ENCODE measurements at regions not wholly inside any gene's neighbourhood (a gene's known extent, or its start where the extent isn't known, plus 50 kb on each side); places are given as distances from the start of the nearest gene placed in this dataset.

DNA sequence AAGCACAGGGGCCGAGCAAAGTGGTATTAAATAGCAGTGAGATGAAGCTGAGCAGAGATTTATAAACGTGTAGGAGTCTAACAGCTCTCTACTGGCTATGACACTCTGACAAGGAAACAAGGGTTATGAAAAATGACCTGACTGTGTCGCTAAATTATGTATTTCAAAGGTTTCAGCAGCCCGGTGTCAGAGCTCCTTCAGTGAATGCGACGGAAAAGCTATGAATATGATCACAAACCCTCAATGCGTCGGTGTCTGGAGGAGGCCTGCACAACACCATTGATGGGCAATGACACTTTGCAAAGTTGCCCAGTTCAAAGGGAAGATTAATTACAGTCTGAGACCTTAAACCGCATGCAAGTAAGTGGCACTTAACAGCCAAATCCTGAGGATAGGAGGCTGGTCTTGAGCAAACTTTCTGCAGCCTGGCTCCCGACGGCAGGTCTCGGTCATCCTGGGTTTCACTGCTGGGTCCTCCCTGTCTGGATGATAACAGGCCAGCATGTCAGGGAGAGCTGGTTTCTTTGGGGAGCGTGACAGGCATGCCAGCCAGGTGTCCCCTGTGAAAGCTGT lies 615.1 kb upstream of the SALL3 start:
- no peak for DNase-seq (ENCODE audit: low spot score)

DNA sequence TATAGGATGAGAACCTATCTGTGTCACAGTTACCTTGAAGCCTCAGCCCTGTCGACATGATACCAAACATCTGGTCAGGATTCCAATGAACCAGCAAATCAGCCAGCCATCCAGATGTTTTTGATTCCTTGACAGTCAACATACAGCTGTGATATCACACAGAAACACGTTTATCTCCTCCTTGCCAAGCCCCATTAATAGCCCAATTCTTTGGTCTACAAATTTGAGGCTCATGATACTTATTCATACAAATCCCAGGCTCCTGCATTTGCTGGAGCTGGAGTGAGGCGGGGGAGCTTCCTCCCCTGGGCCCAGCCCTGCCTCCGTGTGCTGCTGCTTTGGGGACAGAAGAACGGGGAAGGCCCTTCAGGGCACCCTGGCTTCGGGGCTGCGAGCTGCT lies 611.6 kb upstream of the SALL3 start:
- no peak for DNase-seq (ENCODE audit: low spot score)

DNA sequence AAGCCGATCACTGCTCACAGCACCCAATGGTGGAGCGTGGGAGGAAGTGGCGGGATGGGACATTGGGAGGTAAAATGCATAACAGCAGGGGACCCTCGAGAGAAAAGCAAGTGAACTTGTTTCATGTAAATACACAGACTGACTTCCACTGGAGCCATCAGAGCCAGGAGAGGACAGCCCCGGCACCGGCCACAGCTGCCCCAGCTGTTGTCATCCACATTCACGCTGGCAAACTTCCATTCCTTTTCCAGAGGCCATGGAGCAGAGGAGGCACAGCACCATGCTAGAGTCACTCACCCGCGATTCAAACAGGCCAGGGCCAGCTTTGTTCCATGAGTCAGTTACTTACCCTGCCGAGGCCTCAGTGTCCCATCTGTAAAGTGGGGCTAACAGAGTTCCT lies 610.9 kb upstream of the SALL3 start:
- DNase-seq (ENCODE audit: low spot score) = no peak

DNA sequence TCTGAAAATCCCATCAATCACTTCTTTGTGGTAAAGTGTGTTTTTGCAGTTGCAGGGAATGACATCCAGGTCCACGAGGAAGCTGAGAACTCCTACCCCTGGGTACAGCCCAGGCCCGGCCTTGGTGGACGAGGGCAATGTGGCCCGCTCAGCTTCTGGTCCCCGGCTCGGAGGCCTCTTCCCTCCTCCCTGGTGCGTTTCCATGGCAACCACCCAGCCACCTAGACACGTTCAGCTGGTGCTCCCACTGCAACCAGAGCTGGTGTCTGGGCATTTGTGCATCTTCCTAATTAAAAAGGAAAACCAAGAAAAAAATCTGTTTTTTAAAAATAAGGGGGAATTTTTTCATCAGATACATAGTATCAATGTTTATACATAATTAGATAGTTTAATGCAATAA lies 603.6 kb upstream of the SALL3 start:
- DNase-seq (ENCODE audit: low spot score) = no peak

DNA sequence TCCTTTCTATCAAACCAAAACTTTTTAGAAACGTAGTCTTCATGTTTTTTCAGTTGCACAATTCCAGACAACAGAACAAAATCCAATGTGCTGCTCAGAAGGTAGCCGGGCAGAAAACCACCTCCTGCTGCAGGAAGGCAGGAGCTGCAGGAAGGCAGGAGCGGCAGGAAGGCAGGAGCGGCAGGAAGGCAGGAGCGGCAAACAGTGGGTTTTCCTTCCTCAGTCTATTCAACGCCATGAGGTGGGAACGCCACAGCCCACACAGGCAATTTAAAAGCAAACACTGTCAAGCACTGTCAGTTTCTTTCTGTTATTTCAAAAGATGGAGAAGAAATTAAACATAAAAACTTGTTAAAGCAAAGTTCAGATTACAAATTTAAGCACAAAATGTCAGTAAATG lies 601.2 kb upstream of the SALL3 start:
- DNase-seq (ENCODE audit: low spot score) = no peak

DNA sequence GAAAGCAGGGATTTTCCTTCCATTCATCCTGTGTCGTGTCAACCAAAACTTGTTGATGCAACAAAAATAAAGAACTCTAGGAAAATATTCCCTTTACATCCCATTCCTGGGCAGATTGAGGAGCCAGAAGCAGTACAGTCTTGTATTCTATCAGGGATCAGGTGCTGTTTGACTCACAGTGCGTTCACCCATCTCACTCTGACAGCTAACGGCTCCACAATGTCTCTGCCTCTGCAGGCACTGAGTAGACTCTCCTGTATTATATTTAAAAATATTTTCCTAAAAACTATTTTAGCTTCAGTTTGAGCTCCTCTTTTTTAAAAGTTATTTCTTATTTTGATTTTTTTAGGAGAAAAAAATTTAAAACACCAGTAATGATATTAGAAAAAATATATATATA lies 600.6 kb upstream of the SALL3 start:
- no peak for DNase-seq (ENCODE audit: low spot score)

DNA sequence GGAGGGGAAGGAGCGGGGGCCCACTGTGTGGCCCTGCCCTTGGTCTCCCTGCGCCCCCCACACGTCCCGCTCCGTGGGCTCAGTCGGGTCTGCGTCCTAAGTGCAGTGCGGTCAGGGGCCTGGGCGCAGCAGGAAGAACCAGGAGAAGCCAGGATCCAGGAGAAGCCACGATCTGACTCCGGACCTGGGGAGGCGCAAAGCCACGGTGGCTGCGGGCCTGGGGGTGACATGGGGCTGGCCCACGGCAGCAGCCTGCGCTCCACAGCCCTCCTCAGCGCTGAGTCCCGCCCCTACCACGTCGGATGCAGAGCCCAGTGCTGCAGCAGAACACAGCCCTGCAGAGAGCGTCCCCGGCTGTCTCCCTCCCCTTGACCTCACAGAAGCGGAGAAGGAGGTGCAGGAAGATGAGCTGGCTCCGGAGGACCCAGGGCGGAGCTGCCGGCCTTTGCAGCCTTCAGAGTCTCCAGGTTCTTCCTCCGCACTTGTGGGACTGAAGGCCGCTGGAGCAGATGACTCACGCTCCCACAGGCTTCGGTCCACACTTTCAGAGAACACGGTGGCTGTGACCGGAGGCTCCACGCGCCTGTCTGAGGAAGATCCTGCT lies 589.2 kb upstream of the SALL3 start:
- DNase-seq (ENCODE audit: low spot score) = no peak

DNA sequence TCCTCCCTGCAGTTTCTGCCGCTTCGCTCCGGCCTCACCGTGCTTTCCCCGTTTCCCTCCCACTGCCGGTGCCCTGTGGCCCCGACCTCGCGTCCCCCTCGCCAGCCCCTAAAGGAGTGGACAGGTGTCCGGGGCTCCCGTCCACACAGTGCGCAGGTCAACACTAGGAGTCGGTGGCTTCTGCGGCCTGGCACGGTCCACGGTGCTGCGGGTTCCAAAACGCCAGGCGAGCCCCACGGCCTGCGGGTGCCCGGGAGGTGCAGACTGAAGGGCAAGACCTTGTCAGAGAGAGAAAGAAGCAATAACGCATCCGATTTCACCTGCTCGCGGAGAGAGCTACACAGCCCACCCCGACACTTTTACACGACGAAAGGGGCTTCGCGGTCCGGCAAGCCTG lies 588.7 kb upstream of the SALL3 start:
- no peak for DNase-seq (ENCODE audit: low spot score)

DNA sequence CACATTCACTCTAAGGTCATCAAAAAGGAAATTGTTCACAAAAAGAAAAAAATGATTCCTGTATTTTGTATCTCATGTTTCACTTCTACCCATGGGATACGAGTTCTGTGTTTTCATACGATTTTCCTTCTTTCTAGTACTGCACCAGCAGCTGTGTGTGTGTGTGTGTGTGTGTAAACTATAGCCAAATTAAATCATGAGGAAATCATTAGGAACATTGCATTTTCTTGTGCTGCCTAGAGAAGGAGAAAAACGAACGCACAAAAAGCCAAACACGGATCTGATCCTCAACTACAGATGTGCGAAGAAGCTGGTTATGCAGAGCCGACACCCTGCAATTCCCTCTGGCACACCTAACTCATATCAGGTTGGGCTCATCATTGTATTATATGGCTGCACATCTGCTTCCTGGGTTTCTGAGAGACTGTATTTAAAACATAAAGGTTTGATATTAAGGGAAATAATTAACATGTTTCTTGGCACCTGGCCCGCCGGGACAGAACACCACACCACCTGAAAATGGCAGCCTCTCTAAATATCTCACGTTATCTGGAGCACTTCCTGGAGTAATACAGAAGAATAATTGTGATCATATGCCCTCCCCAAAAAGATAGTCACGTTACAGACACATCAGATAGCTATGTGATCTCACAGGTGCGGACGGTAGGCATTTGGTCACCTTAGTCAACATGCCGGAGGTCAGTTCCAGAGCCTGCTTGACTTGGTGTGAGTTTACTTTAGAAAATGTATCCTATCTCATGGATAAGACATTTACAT lies 586.3 kb upstream of the SALL3 start:
- DNase-seq (ENCODE audit: low spot score) = no peak

DNA sequence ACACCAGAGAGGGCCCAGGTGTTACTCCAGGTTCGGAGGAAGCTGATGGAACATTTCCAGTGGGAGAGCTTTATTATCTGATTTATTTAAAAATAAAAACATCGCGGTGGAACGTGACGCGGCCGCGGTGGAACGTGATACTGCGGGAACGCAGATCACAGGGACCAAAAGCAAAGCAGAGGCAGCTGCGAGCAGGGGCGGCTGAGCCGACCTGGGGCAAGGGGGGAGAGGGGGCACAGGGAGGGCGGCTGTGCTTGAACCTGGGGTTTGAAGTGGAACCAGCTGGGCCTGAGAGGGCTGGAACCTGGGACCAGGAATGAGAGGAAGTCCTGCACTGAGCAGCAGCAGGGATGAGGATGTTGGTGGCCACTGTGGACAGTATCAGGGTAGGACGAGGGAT lies 583.5 kb upstream of the SALL3 start:
- DNase-seq (ENCODE audit: low spot score) = no peak

DNA sequence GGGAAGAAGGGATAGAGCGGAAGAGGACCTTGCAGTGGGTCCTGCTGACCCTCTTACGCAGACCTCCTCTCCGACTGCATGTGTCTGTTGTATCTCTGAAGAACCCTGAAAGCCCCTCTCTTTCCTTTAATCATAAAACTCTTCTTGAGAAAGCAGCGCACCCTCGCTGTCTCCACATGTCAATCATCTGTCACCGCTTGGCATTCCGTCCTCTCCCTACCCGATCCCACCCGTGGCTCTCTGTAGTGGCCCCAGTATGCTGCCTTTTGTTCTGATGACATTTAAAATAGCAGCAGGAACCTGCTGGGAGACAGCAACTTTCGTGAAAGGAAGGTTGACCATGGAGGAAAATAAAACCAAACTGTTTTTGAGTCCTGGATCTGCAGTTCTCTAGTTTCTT lies 582.9 kb upstream of the SALL3 start:
- no peak for DNase-seq (ENCODE audit: low spot score)

DNA sequence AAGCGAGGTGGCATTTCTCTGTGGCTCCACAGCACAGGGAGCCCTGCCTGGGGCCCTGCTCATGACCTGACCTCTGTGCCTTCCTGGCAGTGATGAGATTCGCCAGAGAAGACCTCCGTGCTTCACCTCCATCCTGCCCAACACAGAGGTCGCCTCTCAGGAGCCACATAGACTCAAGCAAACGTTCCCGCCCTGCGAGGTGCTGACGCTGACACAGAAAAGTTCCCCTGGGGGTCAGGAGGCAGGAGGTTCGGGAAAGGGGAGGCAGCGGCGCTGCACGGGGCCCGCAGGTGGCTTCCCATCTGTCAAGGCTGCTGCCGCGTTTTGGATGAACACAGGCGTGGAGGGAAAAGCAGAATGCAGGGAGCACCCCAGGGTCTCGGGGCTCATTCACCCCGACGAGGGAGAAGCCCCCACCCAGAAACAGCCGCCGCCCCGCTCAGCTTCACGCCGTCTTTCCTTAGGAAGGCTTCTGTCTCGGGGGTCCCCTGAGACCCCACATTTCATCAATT lies 579.6 kb upstream of the SALL3 start:
- no peak for DNase-seq (ENCODE audit: low spot score)

DNA sequence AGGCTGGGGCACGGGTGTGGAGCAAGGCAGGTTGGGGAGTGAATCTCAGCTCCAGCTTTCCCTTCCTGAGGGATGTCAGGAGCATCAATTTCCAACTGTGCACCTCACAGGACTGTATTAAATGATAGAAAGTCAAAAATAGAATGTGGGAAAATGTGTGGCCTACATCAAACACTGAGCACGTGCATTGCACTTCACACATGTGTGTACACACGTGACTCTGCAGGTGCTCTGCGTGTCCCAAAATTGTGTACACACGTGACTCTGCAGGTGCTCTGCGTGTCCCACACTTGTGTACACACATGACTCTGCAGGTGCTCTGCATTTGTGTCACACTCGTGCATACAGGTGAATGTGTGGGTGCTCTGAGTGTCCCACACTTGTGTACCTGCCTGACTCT lies 577.2 kb upstream of the SALL3 start:
- DNase-seq (ENCODE audit: low spot score) = no peak

DNA sequence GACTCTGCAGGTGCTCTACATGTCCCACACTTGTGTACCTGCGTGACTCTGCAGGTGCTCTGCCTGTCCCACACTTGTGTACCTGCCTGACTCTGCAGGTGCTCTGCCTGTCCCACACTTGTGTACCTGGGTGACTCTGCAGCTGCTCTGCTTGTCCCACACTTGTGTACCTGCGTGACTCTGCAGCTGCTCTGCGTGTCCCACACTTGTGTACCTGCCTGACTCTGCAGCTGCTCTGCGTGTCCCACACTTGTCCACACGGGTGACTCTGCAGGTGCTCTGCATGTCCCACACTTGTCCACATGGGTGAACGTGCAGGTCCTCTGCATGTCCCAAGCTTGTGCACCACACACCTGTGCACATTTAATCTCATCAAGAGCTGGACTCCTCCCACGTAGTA lies 576.7 kb upstream of the SALL3 start:
- DNase-seq (ENCODE audit: low spot score) = no peak

DNA sequence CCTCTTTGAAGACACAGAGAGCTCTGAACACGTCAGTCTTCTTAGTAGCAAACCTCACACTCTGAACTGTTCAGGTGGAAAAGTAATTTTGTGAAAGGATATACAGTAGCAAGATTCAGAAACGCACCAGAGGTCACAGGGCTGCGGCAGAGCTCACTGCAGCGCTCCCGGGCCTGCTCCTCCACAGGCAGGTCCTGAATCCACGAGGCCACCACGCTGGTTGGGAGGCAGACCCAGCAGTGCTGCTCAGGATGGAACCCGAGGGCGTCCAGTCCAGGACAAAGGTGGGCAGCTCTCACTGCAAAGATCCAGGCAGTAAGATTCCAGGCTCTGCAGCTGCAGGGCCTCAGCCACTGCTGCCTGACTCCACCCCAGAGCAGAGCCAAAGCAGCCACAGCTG lies 576.2 kb upstream of the SALL3 start:
- no peak for DNase-seq (ENCODE audit: low spot score)

DNA sequence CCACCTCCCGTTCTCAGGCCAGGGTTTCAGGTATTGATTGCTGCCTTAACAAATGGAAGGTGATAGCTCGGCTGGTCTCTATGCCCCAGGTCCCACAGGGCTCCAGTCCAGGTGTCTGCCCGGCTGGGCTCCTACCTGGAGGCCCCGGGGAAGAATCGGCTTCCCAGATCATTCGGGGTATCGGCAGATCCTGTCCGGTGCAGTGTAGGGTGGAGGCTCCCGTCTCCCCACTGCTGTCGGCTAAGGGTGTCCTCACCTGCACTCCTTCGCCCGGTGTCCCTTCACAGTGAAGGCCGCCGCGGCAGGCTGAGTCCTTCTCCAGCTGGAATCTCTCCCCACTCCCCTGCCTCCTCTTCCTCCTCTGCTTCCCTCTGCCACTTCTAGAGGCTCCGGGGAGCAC lies 573.9 kb upstream of the SALL3 start:
- DNase-seq (ENCODE audit: low spot score) = no peak

DNA sequence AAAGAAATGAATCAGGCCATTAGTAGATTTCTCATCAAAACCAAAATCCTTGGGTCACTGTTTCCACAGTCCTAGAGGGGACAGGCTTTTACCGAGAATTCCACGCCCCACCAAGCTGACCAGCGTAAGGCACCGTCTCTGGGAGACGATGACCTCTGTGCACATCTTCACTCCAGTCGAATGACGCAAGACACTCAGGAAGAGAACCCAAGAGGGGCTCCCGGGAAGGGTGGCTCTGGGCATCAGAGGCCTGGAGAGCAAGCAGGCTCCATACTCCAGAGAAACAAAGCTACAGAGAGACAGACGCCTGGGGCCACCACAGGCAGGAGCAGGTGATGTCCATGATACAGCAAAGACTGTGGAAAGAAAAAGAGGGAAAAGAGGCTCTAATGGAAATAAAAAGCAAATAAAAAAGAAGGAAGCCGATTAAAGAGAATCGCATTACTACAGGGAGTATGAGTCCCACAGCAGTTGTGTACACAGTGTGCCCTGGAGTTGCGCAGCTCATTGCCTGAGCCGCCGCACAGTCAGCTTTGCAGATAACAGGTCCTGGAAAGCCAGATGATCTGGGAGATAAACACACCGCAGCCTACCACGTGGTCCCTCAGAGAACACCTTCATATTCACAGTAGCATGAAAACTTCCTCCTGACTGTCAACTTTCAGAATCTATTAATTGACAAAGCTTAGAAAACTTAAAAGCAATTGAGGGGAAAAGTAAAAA lies 572.7 kb upstream of the SALL3 start:
- no peak for DNase-seq (ENCODE audit: low spot score)

DNA sequence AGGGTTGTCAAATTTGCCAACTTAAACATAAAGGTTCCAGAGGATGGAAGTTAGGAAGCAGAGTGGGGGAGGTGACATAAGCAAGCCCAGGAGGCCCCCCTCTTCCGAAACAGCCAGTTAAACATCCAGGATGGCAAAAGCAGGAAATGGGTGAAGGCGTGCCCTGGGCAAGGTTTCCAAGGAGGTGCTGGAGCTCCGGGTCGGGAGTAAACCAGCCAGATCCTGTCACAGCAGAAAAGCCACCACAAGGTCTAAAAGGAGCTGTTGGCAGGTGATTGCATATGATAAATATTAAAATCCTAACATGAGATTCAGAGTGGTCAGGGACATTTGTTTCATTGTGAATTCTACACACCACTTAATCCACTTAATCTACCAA lies 572.2 kb upstream of the SALL3 start:
- DNase-seq (ENCODE audit: low spot score) = no peak

DNA sequence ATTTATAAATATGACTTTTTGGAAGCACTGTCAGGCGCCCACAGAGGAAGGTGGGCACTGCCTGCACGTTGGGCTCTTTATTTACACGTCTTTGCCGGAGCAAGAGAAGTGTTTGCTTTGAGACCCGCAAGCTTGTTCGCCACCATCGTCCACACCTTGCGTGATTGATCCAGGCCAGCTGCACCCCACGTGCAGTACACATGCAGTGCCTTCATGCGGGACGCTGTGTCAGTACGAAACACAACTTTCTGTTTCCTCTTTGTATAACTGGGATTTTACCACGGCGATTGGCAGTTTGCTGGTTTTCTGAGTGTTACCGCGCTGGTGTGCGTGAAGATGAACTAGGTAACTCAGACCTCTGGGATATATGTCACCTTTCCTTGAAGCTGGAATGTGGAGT lies 571.0 kb upstream of the SALL3 start:
- no peak for DNase-seq (ENCODE audit: low spot score)

DNA sequence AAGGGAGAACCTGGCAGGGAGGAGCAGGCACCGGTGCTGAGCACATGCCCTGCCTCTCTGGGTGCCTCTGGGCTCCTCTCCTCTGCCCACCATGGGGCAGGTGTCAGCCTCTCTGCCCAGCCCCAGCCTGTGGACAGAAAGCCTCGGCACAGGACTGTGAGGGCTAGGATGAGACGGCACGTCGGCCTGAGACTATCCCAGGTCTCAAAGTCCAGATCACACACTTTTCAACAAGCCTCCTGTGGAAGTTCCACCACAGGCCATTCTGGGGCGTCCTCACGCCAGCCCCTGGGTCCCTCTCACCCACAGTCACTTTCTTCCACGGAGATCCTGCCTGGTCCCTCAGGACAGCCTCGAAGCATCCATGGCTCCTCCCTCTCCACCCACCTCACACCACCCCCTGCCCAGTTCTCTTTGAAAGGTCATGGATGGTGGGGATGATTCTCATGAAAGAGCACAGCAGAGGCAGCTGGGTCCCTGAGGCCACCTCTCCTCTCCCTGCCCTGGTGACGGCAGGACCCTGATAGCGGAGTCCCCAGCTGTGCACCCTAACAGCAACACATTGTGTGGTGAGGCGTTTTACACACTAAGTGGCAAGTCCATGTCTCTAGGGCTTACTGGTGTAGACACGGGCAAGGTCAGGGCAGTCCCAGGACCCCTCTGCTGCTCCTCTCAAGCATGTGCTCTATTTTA lies 569.4 kb upstream of the SALL3 start:
- DNase-seq (ENCODE audit: low spot score) = no peak

DNA sequence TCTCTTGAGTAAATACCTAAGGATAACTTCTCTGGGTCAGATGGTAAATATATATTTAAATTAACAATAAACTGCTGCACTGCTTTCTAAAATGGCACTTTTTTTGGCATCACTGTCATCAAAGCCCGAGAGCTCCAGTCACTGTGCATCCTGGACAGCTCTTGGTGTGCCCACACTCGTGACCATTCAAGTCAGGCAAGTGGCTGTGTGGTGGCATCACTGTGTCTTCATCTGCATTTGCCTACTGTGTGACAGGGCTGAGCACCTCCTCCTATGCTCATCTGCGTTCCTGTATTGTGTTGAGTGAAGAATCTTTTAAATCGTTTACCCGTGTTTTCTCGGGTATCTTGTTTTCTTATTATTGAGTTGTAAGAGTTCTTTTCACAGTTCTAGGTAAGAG lies 568.1 kb upstream of the SALL3 start:
- DNase-seq (ENCODE audit: low spot score) = no peak

DNA sequence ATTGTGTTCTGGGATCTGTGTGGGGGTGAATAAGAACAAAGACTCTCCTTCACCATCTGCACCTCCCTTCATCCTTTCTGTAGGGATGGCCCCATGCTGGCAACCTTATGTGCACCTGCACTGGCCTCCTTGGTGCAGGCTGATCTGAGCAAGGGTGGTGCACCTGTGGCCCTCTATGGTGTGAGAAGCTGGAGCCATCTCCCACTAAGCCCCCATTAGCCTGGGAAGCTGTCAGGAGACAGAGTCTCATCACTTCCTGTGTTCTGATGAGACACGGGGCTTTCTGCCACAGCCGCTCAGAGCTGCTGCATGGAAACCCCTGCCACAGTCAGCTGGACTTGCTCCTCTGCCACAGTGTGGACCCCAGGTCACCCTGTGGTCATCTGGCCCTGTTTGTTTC lies 565.3 kb upstream of the SALL3 start:
- no peak for DNase-seq (ENCODE audit: low spot score)
